ENCODE measurements at regions not wholly inside any gene's neighbourhood (a gene's known extent, or its start where the extent isn't known, plus 50 kb on each side); places are given as distances from the start of the nearest gene placed in this dataset.

DNA sequence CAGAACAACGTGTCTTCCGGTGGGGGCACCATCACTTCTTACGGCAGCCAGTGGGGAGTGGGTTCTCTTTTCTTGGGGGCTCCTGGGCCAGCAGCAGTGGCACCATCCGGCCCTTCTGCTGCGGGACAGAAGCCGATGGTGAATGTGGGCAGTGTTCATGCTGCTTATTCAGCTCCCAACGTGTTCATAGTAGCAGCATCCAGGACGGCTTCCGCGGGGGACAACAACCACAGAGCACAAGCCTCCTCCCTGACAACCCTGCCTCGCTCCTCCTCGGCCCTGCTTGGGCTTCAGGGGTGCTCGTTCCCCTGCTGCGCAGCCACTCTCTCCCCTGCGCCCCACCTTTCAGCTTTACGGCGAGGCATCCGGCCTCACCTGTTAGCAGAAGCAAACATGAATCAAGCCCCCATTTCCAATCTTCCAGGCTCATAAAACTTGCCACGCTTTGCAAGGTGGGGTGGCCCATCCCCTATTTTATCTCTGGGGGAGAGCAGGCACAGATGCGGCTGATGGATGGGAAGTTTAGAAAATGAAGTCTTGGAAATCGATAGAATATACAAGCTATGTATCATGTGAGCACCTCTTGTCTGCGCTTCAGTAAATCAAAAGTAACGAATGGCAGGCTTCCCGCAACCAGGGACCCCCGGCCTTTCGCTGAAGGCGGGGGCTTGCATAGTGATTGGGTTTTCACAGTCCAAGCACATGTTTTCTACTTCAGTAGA, 191.8 kb upstream of the NECTIN1 start:
- Histone ChIP-seq H3K27ac (ENCODE audit: low read depth, low read length) (no peak overlapping the region), H3K4me3 (ENCODE audit: low read depth, low read length) (no peak overlapping the region), H3K27me3 (ENCODE audit: control insufficient read depth, insufficient read depth, low read length) (peaks cover 17% of the 10 kb centered on the region), H3K9me3 (ENCODE audit: control insufficient read depth, insufficient read depth, low read length) (no peaks in the 10 kb centered on the region)
- ChIA-PET CTCF (no interaction called here), POLR2A (no interaction called here)
- TF ChIP-seq CTCF (IDR thresholded peaks at IDR 0.05; ENCODE audit: low read depth, low read length): no peak
- no peak for DNase-seq (ENCODE audit: low read depth, low spot score)

GRCh38 chr11:119919656-119920055, 190.7 kb upstream of the NECTIN1 start:
- CTCF ChIA-PET: no interaction called here
- H3K4me3 ChIP-seq (ENCODE audit: low read depth, low read length): no peak overlapping the region

DNA sequence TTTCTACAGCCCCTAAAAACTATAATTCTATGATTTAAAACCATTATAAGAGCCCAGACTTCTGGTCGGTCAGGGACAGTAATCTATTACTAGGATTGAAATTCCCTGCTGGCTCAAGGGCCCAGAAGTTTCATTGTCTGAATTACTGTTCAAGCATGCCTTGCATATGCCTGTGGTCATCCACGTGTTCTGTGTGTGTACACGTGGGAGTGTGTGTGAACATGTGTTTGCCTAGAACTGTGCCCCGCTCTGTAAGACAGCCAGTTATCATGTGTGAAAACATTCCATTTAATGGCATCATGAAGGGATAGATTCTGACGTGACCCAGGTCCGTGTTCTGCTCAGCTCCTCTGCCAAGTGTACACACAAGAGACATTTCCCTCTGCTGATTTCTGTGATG, 189.3 kb upstream of the NECTIN1 start:
- DNase-seq (ENCODE audit: low read depth, low spot score): no peak
- TF ChIP-seq CTCF (IDR thresholded peaks at IDR 0.05; ENCODE audit: low read depth, low read length): no peak

More at GRCh38 chr11:119919656-119920055, 190.7 kb upstream of the NECTIN1 start:
- Histone ChIP-seq H3K9me3 (ENCODE audit: control insufficient read depth, insufficient read depth, low read length) (no peaks in the 10 kb centered on the region), H3K27ac (ENCODE audit: low read depth, low read length) (no peak overlapping the region), H3K27me3 (ENCODE audit: control insufficient read depth, insufficient read depth, low read length) (peaks cover 17% of the 10 kb centered on the region)
- no peak for TF ChIP-seq CTCF (IDR thresholded peaks at IDR 0.05; ENCODE audit: low read depth, low read length)
- POLR2A ChIA-PET: no interaction called here
- no peak for DNase-seq (ENCODE audit: low read depth, low spot score)

GRCh38 chr11:119916568-119916967, 187.6 kb upstream of the NECTIN1 start:
- TF ChIP-seq CTCF (IDR thresholded peaks at IDR 0.05; ENCODE audit: low read depth, low read length): no peak
- CTCF ChIA-PET: no interaction called here

More for the DNA sequence above, 189.3 kb upstream of the NECTIN1 start:
- POLR2A ChIA-PET: no interaction called here
- no peak overlapping the region for H3K4me3 ChIP-seq (ENCODE audit: low read depth, low read length)
- H3K27me3 ChIP-seq (ENCODE audit: control insufficient read depth, insufficient read depth, low read length): peaks cover 13% of the 10 kb centered on the region
- CTCF ChIA-PET: no interaction called here
- H3K9me3 ChIP-seq (ENCODE audit: control insufficient read depth, insufficient read depth, low read length): no peaks in the 10 kb centered on the region
- H3K27ac ChIP-seq (ENCODE audit: low read depth, low read length): no peak overlapping the region

DNA sequence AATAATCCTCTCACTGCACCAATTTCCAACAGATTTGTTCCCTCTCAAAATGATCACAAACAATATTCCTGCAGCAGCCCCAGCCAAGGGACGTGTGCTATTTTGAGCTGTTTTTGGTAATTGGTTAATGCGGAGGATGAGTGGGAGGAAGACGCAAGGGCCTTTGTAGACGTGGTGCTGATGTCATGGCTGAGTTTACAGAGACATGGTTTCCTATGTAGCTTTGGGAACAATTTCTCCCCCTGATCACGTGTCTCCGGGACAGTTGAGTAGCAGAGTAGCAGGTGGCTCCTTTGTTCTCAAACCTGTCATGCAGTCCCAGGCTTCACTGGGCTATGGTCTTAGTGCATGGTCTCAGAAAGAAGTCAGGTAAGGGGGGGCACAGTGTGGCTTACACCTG, 183.2 kb upstream of the NECTIN1 start:
- Histone ChIP-seq H3K4me3 (ENCODE audit: low read depth, low read length) (no peak overlapping the region), H3K9me3 (ENCODE audit: control insufficient read depth, insufficient read depth, low read length) (no peaks in the 10 kb centered on the region), H3K27ac (ENCODE audit: low read depth, low read length) (no peak overlapping the region), H3K27me3 (ENCODE audit: control insufficient read depth, insufficient read depth, low read length) (peaks cover 5% of the 10 kb centered on the region)
- POLR2A ChIA-PET: no interaction called here
- no peak for TF ChIP-seq CTCF (IDR thresholded peaks at IDR 0.05; ENCODE audit: low read depth, low read length)
- CTCF ChIA-PET: interaction anchor here (1.5 kb wide), 1 partner anchor 15 kb away, joined by 3 read pairs; no protein-coding TSS in a partner anchor
- DNase-seq (ENCODE audit: low read depth, low spot score): no peak

More at GRCh38 chr11:119916568-119916967, 187.6 kb upstream of the NECTIN1 start:
- Histone ChIP-seq H3K9me3 (ENCODE audit: control insufficient read depth, insufficient read depth, low read length) (no peaks in the 10 kb centered on the region), H3K27ac (ENCODE audit: low read depth, low read length) (no peak overlapping the region), H3K27me3 (ENCODE audit: control insufficient read depth, insufficient read depth, low read length) (peaks cover 10% of the 10 kb centered on the region), H3K4me3 (ENCODE audit: low read depth, low read length) (no peak overlapping the region)
- DNase-seq (ENCODE audit: low read depth, low spot score): no peak
- POLR2A ChIA-PET: no interaction called here
